Activated naive CD8-positive, alpha-beta T cell treated with anti-CD3 and anti-CD28 coated beads, Interleukin-2, amount 50 U/mL, for 24 hours (primary cell): ENCODE measurements at regions not wholly inside any gene's neighbourhood (a gene's known extent, or its start where the extent isn't known, plus 50 kb on each side); places are given as distances from the start of the nearest gene placed in this dataset.
A peak's percentile ranks its signal among the peaks of the same experiment; 100 is the strongest.

ENCODE experiments used
- ATAC-seq: fragments of 150-1000 bp; cut with Tn5 transposase; one replicate; pipeline ENCODE4 v1.10.0; 2021
- DNase-seq: peaks from one replicate; pipeline ENCODE4 v3.0.0; 2021
- H3K27ac Mint-ChIP-seq: one replicate; pipeline ENCODE4 v1.8.0; 2021; ENCODE audit warnings: mild to moderate bottlenecking, mixed read lengths
- H3K27me3 Mint-ChIP-seq: one replicate; pipeline ENCODE4 v1.8.0; 2021; ENCODE audit warnings: mixed read lengths
- H3K36me3 Mint-ChIP-seq: one replicate; pipeline ENCODE4 v1.8.0; 2021; ENCODE audit warnings: low read depth, mixed read lengths
- H3K4me1 Mint-ChIP-seq: one replicate; pipeline ENCODE4 v1.8.0; 2021; ENCODE audit warnings: mixed read lengths
- H3K4me3 Mint-ChIP-seq: one replicate; pipeline ENCODE4 v1.8.0; 2021; ENCODE audit warnings: mild to moderate bottlenecking, moderate library complexity, mixed read lengths
- H3K9me3 Mint-ChIP-seq: one replicate; pipeline ENCODE4 v1.8.0; 2021; ENCODE audit warnings: mixed read lengths

- H3K27me3 Mint-ChIP-seq, result peaks cover 3% of the 10 kb centered on the region
These were observed 305.0 kb downstream of the SHQ1 start for GRCh38 chr3:72543246-72543645.

GRCh38 chr3:72542781-72543180 lies 305.5 kb downstream of the SHQ1 start:
- H3K4me3 Mint-ChIP-seq, result no peak overlapping the region
- H3K27me3 Mint-ChIP-seq, result peaks cover 3% of the 10 kb centered on the region
- DNase-seq (no peak), ATAC-seq (no peak)
- peaks cover 15% of the 10 kb centered on the region for H3K4me1 Mint-ChIP-seq
- no peak overlapping the region for H3K27ac Mint-ChIP-seq
- H3K9me3 Mint-ChIP-seq, result peaks cover 8% of the 10 kb centered on the region
- H3K36me3 Mint-ChIP-seq, result no peaks in the 10 kb centered on the region

More at GRCh38 chr3:72543246-72543645, 305.0 kb downstream of the SHQ1 start:
- Mint-ChIP-seq H3K4me3 (no peak overlapping the region), H3K4me1 (peaks cover 10% of the 10 kb centered on the region), H3K9me3 (peaks cover 8% of the 10 kb centered on the region), H3K27ac (no peak overlapping the region), H3K36me3 (no peaks in the 10 kb centered on the region)
- no peak for DNase-seq
- no peak for ATAC-seq

GRCh38 chr3:72539856-72540255 lies 308.4 kb downstream of the SHQ1 start:
- Mint-ChIP-seq H3K9me3 (peaks cover 8% of the 10 kb centered on the region), H3K4me1 (peaks cover 24% of the 10 kb centered on the region), H3K4me3 (no peak overlapping the region), H3K27ac (no peak overlapping the region), H3K27me3 (peaks cover 7% of the 10 kb centered on the region), H3K36me3 (no peaks in the 10 kb centered on the region)
- ATAC-seq (no peak), DNase-seq (no peak)

- DNase-seq (no peak), ATAC-seq (peak; percentile 73)
- Mint-ChIP-seq H3K9me3 (peaks cover 14% of the 10 kb centered on the region), H3K36me3 (no peaks in the 10 kb centered on the region), H3K4me3 (no peak overlapping the region), H3K27ac (peak overlapping the region; percentile 63), H3K27me3 (peaks cover 14% of the 10 kb centered on the region), H3K4me1 (peaks cover 31% of the 10 kb centered on the region)
These were observed 310.0 kb downstream of the SHQ1 start for GRCh38 chr3:72538070-72538745.

- peaks cover 26% of the 10 kb centered on the region for H3K4me1 Mint-ChIP-seq
- H3K27me3 Mint-ChIP-seq, result peaks cover 16% of the 10 kb centered on the region
- peaks cover 14% of the 10 kb centered on the region for H3K9me3 Mint-ChIP-seq
- no peak overlapping the region for H3K27ac Mint-ChIP-seq
- DNase-seq (no peak), ATAC-seq (no peak)
- no peaks in the 10 kb centered on the region for H3K36me3 Mint-ChIP-seq
- no peak overlapping the region for H3K4me3 Mint-ChIP-seq
These were observed 310.8 kb downstream of the SHQ1 start for GRCh38 chr3:72537448-72537847.

- Mint-ChIP-seq H3K27me3 (peaks cover 17% of the 10 kb centered on the region), H3K9me3 (peaks cover 13% of the 10 kb centered on the region), H3K4me3 (no peak overlapping the region), H3K27ac (no peak overlapping the region), H3K4me1 (peaks cover 26% of the 10 kb centered on the region), H3K36me3 (no peaks in the 10 kb centered on the region)
- DNase-seq (no peak), ATAC-seq (no peak)
These were observed 311.4 kb downstream of the SHQ1 start for GRCh38 chr3:72536878-72537267.

GRCh38 chr3:72536206-72536877 lies 311.9 kb downstream of the SHQ1 start:
- no peak overlapping the region for H3K4me3 Mint-ChIP-seq
- no peak overlapping the region for H3K27ac Mint-ChIP-seq
- H3K36me3 Mint-ChIP-seq, result no peaks in the 10 kb centered on the region
- peaks cover 26% of the 10 kb centered on the region for H3K4me1 Mint-ChIP-seq
- DNase-seq, result no peak
- H3K9me3 Mint-ChIP-seq, result peaks cover 8% of the 10 kb centered on the region
- peaks cover 15% of the 10 kb centered on the region for H3K27me3 Mint-ChIP-seq
- no peak for ATAC-seq

GRCh38 chr3:72535772-72536171 lies 312.5 kb downstream of the SHQ1 start:
- Mint-ChIP-seq H3K27ac (peak overlapping the region; percentile 3), H3K4me3 (no peak overlapping the region), H3K36me3 (no peaks in the 10 kb centered on the region), H3K9me3 (peaks cover 6% of the 10 kb centered on the region), H3K27me3 (peaks cover 17% of the 10 kb centered on the region), H3K4me1 (peaks cover 26% of the 10 kb centered on the region)
- no peak for DNase-seq
- peak; percentile 16 for ATAC-seq

GRCh38 chr3:72533591-72534473 lies 314.4 kb downstream of the SHQ1 start:
- Mint-ChIP-seq H3K4me1 (peaks cover 24% of the 10 kb centered on the region), H3K4me3 (no peak overlapping the region), H3K27ac (peak overlapping the region; percentile 53), H3K27me3 (peaks cover 17% of the 10 kb centered on the region), H3K36me3 (no peaks in the 10 kb centered on the region), H3K9me3 (peaks cover 6% of the 10 kb centered on the region)
- DNase-seq (no peak), ATAC-seq (no peak)

- H3K4me3 Mint-ChIP-seq, result no peak overlapping the region
- DNase-seq (no peak), ATAC-seq (no peak)
- peaks cover 6% of the 10 kb centered on the region for H3K9me3 Mint-ChIP-seq
- peaks cover 9% of the 10 kb centered on the region for H3K4me1 Mint-ChIP-seq
- peaks cover 16% of the 10 kb centered on the region for H3K27me3 Mint-ChIP-seq
- no peak overlapping the region for H3K27ac Mint-ChIP-seq
- H3K36me3 Mint-ChIP-seq, result no peaks in the 10 kb centered on the region
These were observed 317.8 kb downstream of the SHQ1 start for GRCh38 chr3:72530426-72530825.

- H3K4me1 Mint-ChIP-seq, result peaks cover 8% of the 10 kb centered on the region
- no peak for ATAC-seq
- H3K27ac Mint-ChIP-seq, result no peak overlapping the region
- peaks cover 17% of the 10 kb centered on the region for H3K27me3 Mint-ChIP-seq
- no peaks in the 10 kb centered on the region for H3K36me3 Mint-ChIP-seq
- no peak for DNase-seq
- H3K9me3 Mint-ChIP-seq, result peaks cover 6% of the 10 kb centered on the region
- no peak overlapping the region for H3K4me3 Mint-ChIP-seq
These were observed 319.2 kb downstream of the SHQ1 start for GRCh38 chr3:72529081-72529480.

- peak; percentile 13 for DNase-seq
- Mint-ChIP-seq H3K27ac (peak overlapping the region; percentile 18), H3K27me3 (peaks cover 7% of the 10 kb centered on the region), H3K4me3 (no peak overlapping the region), H3K4me1 (peaks cover 46% of the 10 kb centered on the region), H3K36me3 (no peaks in the 10 kb centered on the region), H3K9me3 (no peaks in the 10 kb centered on the region)
- no peak for ATAC-seq
These were observed 324.7 kb downstream of the SHQ1 start for GRCh38 chr3:72523429-72524151.

GRCh38 chr3:72520690-72521308 lies 327.4 kb downstream of the SHQ1 start:
- Mint-ChIP-seq H3K36me3 (no peaks in the 10 kb centered on the region), H3K9me3 (no peaks in the 10 kb centered on the region), H3K27me3 (peaks cover 4% of the 10 kb centered on the region), H3K4me1 (peaks cover 46% of the 10 kb centered on the region), H3K27ac (peak overlapping the region; percentile 79), H3K4me3 (no peak overlapping the region)
- DNase-seq, result peak; percentile 51
- ATAC-seq, result peak; percentile 99
